T follicular helper cell (primary cell): ENCODE measurements at regions not wholly inside any gene's neighbourhood (a gene's known extent, or its start where the extent isn't known, plus 50 kb on each side); places are given as distances from the start of the nearest gene placed in this dataset.

ENCODE experiments used
- DNase-seq: peaks from one replicate; pipeline ENCODE4 v3.0.0-alpha.2; 2020; ENCODE audit warnings: low read depth

DNA sequence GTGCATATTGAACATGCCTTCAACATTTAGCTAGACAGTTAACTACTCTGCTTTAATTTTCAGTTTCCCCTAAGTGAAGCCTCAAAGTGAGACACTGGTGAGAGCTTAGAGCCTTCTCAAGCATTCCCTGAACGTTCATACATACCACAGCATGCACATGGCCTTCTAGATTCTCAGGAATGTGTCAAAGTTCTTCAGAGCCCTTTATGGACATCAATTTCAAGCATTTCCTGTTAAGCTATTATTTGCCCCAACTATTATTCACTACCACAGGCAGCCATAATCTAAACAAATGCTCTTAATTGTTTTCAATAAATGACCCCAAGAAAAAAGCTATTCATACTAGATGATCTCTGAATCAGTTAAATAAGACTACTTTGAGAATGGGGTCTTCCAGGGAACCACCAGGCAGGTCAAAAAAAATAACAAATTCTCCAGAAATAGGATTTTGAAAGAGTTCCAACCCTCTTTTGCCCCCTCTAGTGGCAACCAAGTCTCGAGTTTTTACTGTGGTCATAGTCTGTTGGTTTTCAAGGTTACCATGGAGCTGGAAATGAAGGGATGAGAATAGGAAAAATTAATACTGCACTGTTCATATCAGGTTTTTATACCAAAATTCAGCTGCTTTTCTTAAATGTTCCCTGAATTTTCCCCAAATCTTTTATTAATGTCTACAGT, 235.4 kb downstream of the RAB28 start:
- no peak for DNase-seq

DNA sequence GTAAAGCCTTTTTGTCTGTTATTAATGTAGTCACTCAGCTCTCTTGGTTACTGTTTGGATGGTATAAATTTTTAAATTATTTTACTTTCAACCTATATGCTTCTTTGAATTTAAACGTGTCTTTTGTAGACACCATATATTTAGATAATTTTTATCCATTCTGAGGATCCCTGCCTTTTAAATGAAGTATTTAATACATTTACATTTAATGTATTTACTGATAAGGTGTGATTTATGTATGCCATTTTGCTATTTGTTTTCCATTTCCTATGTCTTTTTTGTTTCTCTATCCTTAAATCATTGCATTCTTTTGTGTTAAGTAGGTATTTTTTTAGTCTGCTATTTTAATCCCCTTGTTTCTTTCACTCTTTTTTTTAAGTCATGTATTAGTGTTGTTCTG, 238.0 kb downstream of the RAB28 start:
- no peak for DNase-seq

DNA sequence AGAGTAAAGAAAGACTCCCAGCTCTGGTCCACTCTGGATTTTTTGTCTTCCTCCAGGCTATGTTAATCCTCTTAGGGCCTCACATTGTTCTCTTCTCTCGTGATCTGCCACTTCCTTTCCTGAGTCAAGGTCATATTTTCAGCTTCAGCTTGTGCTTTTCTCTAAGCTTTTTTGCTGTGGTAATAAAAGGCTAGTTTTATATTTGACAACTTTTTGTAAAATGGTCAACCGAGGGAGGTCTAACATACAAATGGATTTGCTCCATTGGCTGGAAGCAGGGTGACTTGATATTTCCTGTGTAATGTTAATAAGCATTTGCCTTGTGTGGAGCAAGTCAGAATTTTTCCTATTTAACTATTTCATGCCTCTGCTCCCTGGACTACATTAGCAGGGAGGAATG, 239.7 kb downstream of the RAB28 start:
- DNase-seq: no peak

DNA sequence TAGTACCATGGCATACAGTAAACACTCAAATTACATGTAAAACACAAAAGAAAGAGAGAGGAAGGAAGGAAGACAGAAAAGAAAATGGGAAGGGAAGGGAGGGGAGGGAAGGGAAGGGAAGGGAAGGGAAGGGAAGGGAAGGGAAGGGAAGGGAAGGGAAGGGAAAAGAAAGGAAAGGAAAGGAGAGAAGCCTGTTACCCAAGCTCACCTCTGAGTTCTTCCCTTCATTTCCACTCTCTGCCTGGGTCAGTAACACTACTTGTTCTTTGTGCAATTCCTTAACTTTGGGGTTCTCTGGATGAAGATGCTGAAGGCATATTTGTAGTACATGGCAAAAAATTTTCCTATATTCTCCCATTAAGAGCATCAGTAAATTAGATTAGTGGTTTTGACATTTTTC, 241.0 kb downstream of the RAB28 start:
- DNase-seq: no peak

DNA sequence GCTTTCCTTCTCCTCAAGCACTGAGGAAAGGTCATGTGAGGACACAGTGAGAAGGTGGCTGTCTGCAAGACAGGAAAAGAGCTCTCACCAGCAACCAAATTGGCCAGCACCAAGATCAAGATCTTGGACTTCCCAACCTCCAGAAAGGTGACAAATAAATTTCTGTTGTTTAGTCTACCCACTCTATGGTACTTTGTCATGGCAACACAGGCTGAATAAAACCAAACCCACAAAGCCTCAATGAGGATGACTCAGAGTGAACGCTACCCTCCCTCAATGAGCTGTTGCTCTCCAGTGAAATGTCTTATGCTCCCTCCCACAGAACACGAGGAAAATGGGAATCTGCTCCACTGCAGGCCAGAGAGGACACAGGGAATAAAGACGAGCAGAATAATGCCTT, 244.1 kb downstream of the RAB28 start:
- DNase-seq: no peak

DNA sequence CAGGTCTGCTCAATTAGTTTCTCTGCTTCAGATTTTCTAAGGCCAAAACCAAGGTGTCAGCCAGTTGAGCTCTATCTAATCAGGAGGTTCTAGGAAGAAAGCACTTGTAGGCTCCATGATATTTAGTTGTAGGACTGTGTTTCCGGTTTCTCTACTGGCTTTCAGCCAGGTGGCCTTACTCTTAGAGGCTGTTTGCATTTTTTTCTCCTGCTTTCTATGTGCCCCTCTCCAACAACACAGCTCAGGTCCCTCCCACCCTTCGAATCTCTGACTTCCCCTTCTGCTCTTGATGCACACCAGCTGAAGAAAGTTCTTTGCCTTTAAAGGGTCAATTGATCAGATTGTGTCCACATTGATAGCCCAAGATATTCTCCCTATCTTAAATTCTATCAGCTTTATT, 245.2 kb downstream of the RAB28 start:
- DNase-seq: no peak

DNA sequence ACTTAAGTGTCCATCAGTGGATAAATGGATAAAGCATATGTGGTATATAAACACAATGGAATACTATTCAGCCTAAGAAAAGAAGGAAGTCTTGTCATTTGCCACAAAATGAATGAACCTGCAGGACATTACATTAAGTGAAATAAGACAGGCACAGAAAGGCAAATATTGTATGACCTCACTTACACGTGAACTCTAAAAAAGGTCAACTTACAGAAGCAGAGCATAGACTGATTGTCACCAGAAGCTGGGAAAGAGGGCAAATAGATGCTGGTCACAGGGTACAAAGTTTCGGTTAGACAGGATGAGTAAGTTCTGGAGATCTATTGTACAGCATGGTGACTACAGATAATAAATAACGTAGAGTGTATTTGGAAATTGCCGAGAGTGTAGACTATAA, 247.7 kb downstream of the RAB28 start:
- no peak for DNase-seq

DNA sequence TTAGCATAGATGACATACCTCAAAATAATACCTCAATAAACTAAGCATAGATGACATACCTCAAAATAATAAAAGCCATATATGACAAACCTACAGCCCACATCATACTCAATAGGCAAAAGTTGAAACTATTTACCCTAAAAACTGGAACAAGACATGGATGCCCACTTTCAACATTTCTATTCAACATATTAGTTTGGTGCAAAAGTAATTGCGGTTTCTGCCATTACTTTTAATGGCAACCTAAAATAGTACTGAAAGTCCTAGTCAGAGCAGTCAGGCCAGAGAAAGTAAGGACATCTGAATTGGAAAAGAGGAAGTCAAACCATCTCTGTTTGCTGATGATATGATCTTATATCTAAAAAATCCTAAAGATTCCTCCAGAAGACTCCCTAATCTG, 250.4 kb downstream of the RAB28 start:
- DNase-seq: no peak

DNA sequence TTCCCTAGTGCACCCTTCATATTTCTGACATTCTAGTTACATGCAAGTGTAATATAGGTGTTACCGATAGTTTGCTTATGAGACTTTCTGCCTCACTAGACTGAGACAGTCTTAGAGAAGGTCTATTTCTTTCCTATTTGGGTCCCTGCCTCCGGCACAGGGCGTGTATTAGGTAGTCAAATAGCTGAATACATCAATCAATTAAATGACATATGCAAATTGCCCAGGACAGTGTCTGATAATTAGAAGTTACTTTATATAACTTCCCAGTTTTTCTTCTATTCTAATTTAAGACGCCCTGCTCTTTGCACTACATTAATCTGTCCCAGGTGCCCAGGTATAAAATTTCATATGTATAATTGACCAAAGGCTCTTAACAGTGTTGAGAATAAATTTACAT, 264.2 kb downstream of the RAB28 start:
- no peak for DNase-seq

DNA sequence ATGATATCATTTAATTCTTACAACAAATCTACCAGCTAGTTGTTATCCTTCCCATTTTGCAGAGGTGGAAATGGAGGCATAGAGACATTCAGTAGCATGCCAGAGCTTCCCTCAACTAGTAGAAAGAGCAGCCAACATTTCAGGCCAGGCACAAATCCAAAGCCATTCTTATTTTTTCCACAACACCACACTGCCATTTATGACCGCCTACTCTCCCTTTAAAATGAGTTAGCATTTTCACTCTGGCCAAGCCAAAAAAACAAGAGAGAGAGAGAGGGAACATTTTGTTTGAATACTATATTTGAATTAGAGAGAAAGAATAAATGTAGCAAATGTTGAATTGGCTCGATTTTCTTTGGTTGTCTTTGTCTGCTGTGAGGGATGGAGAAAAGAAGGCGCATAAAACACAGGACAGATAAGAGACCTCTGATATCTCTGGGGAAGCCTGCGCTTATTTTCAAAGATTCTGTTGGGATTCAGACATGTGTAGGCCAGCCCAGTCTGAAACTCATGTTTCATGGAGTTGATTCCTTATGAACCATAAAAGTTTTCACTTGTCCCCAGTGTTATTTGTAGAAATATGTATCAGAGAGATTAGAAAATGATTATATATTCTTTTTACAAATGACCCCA, 265.7 kb downstream of the RAB28 start:
- no peak for DNase-seq

DNA sequence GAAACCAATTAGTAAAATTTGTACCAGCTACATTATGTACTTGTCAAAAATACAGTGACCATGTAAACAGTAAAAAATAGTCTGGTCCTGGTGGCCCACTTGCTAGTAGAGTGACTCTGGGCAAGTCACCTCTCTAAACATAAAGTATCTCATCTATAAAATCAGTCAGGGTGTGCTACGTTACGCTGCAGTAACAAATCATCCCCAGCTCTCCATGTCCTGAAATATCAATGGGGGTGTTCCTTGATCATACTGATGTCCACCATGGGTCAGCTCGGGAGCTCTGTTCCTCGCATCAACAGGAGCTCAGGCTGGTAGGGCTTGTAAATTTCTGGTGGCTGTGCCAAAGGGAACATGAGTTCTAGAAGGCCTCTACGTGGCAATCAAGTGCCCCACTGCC, 268.6 kb downstream of the RAB28 start:
- no peak for DNase-seq

DNA sequence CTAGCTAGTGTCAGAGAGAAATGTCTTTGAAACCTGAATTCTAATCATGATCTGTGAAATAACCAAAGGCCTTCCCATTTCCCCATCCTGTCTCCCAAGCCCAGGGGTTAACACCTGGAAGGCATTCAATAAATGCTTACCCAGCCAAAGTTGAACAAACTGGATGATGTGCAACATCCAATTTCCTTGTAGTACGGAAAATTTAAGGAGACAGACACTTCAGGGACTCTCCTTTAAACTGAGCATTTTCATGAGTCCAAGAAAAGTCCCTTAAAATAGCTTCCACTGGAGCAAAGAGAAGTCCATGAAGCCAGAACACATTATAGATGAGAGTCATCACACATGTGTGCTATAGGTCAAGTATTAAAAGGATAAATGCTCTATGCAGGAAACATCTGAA, 271.2 kb downstream of the RAB28 start:
- no peak for DNase-seq

DNA sequence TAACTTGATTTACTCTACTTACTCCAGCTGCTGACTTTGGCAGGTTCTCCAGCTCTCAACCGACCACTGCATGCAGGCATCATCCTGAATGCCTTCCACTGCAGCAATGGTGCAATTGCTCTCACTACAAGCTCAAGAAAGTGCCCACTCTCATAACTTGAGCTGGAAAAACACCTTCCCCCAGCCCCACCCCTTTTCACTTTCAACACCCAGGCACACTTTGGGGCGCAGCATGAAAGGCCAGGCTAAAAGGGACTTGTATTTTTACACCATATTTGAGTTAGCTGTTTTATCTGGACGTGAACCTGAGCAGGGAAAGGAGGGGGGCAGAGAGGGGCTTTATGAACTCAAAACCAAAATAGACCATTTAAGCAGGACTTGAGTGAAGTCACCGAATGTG, 274.5 kb downstream of the RAB28 start:
- no peak for DNase-seq

DNA sequence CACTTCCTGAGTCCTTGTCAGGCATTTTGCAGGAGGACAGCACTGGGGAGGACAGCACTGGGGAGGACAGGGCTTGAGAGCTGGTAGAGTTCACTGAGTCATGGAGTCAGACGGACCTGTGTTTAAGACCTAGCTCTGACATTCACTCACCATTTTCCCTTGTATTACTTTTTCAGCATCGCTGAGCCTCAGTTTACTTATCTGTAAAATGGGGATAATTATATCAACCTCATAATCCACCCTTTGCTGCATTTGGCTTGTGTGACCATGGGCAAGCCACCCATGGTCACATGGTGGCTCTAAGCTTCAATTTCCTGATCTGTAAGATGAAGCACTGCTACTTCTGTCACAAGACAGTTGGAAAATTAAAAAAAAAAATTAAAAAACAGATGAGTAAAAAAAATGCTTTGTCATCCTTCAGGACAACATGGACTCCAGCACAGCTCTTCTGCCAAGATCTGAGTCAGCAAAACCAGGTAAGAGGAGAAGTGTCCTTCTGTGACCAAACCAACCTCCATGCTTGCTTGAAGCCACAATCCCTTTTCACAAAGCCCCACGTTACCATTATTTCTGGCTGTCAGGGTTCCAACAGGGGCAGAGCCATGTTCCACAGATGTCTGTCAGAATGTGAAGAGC, 275.5 kb downstream of the RAB28 start:
- DNase-seq: no peak

DNA sequence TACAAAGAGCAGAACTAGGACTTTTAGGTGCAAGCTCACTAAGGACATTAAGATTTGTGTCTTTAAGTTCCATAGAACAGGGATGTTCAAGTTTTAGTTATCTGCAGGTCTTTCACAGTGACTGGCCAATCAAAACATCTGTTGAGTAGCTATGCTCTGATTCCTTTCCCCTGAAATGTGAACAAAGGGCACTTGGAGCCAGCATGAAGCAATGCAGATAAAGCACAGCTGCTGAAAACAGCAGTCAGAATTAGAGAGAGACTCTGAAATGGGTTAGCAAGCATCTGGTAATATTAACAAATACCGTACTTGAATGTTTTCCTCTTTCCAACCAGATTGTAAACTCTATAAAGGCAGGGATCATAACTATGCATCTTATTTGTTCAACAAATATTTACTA, 276.9 kb downstream of the RAB28 start:
- DNase-seq: no peak

DNA sequence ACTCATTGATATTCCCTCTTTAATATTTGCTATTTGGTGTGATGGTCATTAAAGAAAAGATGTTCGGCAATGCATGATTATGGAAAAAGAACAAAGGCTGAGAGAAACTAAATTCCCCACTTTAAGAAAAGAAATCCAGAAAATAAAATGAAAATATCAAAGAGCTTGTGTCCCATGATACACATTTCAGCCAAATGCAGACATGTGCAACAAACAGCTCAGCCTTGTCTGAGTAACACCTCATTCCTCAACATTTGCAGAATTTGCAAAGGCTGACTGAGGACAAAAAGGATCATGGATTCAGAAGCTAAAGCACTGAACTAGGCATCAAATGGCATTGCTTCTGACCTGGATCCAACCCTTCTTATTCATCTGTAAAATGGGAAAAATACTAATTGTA, 281.0 kb downstream of the RAB28 start:
- DNase-seq: no peak

DNA sequence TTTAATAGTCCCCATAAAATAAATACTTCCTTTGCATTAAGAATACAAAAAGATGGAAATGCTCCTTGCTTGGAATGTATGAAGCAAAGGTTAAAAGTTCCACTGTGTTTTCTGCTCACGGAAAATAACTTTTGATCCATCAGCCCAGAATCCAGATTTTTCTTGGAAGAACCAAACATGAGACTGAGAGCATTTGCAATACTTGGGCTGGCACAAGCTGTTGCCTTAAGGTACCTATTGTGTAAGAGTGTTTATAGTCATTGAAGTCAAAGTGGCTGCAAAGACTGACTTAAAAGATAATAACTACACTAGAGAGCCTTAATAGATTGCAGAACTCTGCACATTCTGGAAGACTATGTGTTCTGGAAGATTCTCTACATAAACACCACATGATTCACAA, 281.4 kb downstream of the RAB28 start:
- no peak for DNase-seq

DNA sequence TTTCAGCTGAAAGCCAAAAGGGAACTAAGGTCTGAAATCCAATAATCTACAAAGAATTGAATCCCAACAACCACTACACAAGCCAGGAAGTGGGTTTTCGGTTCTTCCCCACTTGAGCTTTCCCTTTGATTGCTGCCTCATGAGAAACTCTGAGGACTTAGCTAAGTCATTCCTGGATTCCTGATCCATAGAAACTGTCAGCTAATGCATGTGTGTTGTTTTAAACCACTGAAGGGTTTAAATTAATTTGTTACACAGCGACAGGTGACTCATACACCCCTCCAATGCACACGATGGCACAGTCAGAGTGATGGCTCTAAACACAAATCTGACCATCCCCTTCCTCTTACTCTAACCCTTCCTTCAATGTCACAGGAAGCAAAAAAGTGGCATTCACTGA, 282.9 kb downstream of the RAB28 start:
- no peak for DNase-seq

DNA sequence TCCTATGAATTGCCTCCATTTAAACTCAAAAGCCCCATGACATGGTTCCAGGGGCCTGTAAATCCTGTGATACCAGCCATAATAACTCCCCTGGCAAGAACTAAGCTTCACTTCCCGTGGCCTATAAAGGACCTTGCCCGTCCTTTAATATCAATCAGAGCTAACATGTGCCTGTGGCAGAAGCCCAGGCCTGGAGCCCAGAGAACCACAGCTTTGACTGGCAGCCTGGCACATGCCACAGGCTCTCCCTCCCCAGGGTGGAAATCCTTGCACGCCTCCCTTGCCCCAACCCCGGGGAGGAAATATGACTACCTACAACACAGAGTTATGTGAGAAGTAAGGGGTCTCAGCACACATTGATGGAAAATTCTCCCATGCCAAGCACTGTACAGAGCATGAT, 287.4 kb downstream of the RAB28 start:
- no peak for DNase-seq

DNA sequence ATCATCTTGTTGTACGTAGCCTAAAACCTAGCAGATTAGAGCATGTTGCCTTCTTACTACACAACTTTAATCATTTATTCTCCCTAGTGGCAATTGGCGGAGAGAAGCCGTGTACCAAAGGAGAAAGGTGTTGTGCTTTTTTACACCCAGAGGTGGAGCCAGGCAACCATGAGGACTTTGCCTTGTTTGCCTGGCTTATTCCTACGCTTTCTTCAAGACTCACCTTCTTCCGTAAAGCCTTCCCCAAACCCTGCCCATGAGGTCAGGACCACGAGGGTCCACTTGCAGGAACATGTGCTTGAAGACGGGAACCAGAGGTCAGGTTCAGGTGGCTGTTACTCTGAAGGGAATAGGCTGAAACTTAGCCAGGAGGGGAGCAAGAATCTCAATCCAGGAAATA, 290.5 kb downstream of the RAB28 start:
- DNase-seq: no peak

DNA sequence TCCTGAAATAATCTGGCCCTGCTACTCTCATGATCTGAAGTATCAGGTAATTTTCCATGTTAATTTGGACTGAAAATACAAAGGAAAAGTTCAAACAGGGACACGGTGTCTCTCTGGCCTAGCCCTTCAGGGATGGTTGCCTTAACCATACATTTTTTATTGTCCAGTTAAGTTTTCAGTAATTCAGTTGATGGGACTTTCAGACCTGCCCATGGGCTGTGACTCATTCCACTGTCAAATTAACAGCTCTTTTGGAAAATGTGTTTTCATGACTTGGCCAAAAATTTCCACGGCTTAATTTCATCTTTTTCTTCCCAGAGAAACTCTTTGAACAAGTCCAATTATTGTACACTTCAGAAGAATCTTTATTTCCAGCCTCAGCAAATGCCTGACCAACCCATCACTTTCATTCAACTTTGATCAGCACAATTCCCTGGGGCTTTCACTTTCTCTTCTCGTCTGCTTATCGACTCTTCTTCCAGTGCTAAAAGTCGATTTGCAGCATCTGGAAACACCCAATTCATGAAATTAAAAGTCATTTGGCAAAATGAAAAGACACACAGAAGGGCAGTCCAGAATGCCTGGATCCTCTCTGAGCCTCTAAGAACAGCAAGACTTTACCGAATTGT, 293.9 kb downstream of the RAB28 start:
- DNase-seq: no peak

DNA sequence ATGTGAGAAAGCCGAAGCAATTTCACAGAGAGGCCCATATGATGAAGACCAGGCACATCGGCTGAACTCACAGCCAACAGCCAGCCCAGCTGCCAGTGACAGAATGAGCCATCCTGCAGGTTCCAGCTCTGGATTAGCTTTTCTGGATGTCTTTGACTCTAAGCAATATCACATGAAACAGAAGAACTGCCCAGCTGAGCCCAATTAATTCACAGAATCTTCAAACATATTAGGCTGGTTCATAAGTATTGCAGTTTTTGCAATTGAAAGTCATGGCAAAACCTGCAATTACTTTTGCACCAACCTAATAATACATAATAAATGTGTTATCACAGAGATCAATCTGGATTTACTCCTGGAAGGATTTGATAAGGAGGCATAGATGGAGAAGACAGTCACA, 299.9 kb downstream of the RAB28 start:
- DNase-seq: no peak

DNA sequence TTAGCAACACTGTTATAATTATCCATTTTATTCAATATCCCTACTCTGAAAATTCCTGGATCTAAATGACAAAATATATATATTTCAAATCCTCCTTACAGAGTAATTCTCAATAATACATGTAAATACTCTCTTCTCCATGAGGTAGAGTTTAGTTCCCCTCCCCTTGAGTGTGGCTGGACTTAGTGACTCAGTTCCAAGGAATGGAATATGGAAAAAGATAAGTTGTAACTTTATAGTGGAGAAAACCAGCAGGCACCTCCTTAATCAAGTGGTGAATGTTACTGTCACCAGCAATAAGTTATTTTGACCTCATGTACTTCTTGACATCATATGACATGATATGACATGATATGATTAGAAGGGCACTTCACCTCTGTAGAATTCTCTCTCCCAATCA, 302.0 kb downstream of the RAB28 start:
- no peak for DNase-seq
